ENCODE measurements at regions not wholly inside any gene's neighbourhood (a gene's known extent, or its start where the extent isn't known, plus 50 kb on each side); places are given as distances from the start of the nearest gene placed in this dataset.
"Not testable (repeated sequence)": the region's sequence is repeated elsewhere in the genome, so short reads cannot be mapped to it uniquely, and the experiment has no call there.

DNA sequence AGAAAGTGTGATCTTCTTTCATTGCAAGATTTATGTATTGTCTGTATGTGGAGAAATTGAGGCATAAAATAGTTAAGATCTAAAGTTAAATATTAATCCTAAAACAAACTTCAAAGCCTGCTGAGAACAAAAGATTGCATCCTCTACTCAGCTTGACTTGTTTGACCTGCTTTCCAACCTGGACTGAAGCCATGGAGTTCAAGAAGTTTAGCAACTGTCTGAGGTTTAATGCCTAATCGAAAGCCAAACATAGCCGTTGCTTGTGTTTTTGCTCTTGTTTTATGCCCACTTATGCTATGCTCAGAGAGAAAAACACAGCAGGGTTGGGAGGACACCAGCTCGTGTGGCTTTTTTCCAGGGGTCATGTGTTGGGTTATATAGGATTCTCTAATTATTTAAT is 135.6 kb downstream of the NUFIP1 start:
- no peak for DNase-seq (ENCODE audit: insufficient read length, low spot score)
- no peak for FAIRE-seq

DNA sequence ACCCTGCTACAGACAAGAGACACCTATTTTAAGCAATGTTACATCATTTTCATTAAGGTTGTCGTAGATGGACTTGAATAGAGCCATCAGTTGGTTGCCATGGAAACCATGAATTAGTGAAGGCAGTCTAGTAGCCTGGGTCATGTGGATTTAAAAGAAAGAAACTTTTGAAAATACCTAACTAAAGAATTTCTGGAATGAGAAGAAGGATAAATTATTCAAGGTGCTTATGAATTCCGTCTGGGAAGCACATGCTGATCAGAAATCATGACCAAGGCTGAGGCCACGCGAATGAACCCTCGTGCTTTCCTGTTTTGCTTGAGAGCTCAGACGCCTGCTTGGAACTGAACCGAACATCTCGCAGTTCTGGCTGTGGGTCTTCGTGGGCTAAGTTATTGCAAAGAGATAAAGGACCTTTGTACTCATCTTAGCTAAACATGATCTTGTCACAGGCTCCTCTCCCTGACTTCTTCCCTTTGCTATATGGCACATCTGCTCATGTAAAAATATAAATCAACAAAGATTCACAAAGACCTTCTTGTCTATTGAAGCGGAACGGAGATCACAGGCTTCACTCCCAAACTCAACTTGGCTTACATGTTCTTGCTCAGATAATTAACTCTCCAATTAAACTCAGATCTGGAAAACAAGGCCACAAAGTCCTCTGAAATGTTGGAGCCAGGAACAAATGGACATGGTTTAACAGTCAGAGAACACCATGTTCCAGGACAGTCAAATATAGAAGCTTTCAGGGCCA is 140.2 kb downstream of the NUFIP1 start:
- FAIRE-seq (no peak), DNase-seq (ENCODE audit: insufficient read length, low spot score) (no peak)

DNA sequence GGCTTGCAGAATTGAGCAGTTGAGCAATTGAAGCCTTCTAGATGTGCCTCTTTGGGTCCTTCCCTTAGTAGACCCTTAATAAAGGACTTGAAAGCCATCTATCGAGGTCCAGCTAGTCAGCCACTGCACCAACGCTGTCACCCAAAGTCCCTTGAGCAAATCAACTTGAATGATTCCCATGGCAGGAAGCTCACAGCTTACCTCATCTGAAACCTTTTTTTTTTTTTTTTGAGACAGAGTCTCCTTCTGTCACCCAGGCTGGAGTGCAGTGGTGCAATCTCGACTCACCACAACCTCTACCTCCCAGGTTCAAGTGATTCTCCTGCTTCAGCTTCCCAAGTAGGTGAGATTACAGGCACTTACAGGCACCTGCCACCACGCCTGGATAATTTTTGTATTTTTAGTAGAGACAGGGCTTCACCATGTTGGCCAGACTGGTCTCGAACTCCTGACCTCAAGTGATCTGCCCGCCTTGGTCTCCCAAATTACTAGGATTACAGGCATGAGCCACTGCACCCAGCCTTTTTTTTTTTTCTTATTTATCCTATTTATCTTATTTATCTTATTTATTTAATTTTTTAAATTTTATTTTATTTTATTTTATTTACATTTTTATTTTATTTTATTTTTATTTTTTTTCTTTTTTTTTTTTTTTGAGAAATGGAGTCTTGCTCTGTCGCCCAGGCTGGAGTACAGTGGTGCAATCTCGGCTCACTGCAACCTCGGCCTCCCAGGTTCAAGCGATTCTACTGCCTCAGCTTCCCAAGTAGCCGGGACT is 143.8 kb downstream of the NUFIP1 start:
- DNase-seq (ENCODE audit: insufficient read length, low spot score); FAIRE-seq: not testable (repeated sequence)

DNA sequence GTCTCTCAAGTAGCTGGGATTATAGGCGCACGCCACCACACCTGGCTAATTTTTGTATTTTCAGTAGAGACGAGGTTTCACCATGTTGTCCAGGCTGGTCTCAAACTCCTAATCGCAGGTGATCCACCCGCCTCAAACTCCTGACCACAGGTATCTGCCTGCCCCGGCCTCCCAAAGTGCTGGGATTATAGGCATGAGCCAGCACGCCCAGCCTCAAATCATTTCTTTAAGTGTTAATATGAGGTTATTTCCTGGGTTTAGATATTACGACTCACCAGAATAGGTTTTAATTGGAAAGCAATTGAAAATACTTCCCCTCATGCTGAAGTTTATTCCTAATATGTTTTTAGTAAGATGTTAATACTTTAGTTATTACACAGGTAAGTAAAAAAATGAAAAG is 144.5 kb downstream of the NUFIP1 start:
- DNase-seq (ENCODE audit: insufficient read length, low spot score) (no peak), FAIRE-seq (no peak)

DNA sequence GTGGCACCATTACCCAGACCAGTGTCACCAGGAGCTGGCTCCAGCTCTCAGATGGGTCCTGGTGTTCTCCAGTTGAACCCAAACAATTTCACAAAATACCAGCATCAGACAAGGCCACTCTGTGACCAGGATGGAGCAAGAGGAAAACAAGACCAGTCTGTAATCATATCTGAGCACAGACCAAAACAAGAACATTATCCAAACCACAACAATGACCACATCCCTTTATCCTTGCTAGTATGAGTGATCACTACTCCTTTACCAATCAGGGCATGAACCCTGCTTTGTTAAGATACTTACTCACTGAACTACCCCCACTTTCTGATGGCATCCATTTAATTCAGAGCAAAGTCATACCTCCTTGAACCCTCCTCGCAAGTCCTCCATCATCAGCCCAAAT is 145.9 kb downstream of the NUFIP1 start:
- DNase-seq (ENCODE audit: insufficient read length, low spot score) (no peak), FAIRE-seq (no peak)

DNA sequence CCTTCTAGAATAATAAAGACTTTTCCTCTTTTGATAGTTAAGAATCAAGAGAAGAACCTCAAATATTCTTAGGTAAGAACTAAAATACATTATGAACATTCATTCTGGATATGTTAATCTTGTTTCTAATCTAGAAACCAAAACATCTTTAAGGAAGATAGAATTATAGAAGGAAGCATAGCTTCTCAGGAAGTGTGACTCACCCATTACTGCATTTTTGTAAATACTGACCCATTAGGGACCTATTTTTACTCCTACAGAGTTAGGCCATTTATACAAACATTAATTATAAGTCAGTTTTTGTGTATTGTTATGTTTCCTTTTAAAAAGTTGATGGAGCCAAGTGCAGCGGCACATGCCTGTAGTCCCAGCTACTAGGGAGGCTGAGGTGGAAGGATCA is 147.1 kb downstream of the NUFIP1 start:
- DNase-seq (ENCODE audit: insufficient read length, low spot score) = no peak
- FAIRE-seq = no peak

DNA sequence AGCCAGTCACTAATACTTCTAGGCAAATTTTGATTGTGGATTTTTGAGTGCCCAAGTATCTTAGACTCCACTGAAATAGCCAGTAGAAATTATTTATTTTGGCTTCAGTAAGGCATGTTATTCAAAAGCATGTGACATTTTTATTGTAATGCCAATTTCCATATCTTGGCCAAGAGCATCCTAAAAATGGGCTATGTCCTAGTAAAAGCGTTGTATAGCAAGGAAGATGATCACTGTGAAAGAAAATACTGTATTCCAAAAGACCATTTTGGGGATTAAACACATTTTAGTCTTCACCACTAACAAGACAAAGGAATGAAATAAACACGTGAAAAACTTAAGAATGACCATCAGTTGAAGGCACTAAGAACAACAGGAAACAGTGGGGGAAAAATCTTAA is 149.1 kb downstream of the NUFIP1 start:
- DNase-seq (ENCODE audit: insufficient read length, low spot score) (no peak), FAIRE-seq (no peak)

DNA sequence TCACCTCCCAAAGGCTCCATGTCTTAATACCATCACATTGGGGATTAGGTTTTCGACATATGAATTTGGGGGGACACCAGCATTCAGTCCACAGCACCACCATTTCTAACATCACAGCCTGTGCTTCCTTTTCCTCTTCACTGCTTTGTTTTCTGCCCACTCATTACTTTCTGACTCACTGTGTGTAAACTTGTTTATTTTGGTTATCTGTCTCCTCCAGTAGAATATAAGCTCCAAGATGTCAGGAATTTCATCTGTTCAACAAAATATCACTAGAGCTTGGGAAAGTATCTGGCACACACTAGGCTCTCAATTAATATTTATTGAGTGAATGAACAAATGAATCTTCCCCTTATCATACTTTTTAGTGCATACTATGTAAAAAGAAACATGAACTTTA is 152.0 kb downstream of the NUFIP1 start:
- DNase-seq (ENCODE audit: insufficient read length, low spot score) = no peak
- no peak for FAIRE-seq

DNA sequence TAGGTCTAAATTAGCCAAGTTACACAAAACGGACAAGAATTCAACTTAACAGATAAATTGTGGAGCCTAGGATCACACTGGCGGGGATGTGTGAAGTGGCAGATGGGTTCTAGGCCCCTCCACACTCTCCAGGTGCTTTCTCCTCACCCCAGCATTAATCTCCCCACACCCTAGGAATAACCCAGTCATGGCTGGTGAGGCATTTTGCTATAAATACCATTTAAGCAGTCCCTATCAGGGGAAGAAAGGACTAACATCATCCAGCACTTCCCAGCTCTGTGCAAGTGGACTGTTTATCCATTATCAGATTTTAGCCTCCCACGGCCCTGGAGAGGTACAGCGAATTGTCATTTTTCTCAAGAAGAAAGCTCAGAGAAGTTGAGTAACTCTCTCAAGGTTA is 154.9 kb downstream of the NUFIP1 start:
- no peak for FAIRE-seq
- DNase-seq (ENCODE audit: insufficient read length, low spot score) = no peak

DNA sequence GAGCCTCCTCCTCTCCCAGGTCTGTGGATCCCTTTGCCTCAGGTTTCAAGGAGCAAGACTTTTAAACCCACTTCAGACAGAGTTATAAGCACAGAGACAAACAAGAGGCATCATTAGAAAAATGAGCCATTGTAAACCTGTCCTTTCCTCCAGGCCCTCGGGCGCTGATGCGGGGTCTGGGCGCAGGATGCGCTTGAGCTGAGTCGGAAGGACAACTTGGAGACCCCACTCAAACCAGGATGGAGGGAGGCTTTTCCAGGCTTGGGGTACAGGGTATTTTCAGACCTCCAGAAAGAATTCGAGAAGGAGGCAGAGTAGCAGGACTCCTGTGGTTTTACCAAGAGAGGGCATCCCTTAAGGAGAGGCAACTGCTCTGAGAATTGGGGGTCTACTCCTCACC is 155.6 kb downstream of the NUFIP1 start:
- FAIRE-seq = no peak
- DNase-seq (ENCODE audit: insufficient read length, low spot score) = no peak

DNA sequence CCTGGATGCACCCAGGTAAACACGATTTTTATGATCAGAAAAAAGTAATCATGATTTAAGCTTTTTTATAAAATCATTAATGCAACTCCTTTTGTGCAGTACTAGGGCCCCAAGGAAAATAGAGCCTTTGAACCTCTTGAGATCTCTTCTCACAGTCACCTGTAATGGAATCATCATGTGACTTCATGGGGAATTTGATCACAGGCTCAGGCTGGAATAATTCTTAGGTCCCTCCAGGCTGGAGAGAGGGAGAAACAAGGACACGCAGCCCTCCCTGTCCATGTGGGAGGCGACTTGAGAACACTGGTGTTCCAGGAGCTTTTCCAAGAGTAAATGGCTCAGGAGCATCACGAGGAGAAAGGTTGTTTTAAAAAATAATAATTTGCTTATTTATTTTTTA is 156.1 kb downstream of the NUFIP1 start:
- DNase-seq (ENCODE audit: insufficient read length, low spot score) (no peak), FAIRE-seq (no peak)

DNA sequence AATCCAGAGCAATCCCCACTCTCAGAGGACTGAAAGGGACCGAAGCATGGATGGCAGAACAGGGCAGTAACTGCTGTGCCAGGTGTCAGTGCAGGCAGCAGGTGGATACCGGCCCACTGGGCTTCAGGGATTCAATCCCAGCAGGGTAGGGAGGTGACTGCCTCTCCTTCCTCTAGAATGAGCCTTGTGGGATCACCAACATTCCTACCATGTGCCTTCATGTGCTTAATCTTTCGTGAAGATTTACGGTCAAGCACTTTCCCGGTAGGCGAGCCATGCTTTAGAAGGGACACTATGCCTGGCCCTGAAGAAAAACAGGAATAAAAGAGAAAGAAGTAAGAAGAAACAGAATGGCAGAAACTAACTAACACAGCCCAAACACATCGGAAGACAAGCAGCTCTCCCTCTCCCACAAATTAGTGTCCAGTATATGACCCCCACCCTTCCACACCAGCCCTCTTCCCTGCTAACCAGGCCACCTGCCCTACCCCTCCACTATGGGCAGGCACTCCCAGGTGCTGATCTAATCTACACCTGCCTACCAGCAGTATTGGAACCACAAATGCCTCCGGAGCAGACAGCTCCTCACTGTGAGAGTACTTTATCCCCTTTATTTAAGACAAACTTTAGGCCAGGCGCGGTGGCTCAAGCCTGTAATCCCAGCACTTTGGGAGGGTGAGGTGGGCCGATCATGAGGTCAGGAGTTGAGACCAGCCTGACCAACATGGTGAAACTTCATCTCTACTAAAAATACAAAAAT is 162.5 kb downstream of the NUFIP1 start:
- DNase-seq (ENCODE audit: insufficient read length, low spot score) (no peak), FAIRE-seq (no peak)

DNA sequence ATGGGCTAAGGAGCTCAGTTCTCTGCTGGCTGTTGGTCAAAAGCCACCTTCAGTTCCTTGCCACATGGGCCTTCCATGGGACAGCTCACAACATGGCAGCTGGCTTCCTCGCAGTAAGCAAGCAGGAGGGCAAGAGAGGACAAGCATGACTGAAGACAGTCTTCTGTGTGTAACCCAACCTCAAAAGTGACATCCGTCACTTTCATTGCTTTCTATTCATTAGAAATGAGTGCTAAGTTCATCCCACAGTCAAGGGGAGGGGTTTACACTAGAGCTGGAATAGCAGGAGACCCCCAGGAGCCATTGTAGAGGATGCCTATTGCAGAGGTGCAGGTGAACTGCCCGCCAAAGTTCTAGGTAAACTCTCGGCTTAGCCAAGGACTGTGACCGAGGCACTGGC is 163.3 kb downstream of the NUFIP1 start:
- DNase-seq (ENCODE audit: insufficient read length, low spot score) (no peak), FAIRE-seq (no peak)

DNA sequence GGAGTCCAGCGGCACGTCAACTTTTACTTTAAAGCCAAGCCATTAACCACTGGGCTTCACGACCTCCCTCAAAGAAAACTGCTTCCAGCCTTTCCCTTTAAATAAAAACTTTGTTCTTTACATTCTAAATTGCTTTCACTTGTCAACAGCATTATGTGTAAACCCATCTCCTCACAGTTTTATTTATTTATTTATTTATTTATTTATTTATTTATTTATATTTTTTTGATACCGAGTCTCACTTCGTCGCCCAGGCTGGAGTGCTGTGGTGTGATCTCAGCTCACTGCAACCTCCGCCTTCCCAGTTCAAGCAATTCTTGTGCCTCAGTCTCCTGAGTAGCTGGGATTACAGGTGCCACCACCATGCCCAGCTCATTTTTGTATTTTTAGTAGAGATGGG is 165.7 kb downstream of the NUFIP1 start:
- DNase-seq (ENCODE audit: insufficient read length, low spot score); FAIRE-seq: not testable (repeated sequence)

DNA sequence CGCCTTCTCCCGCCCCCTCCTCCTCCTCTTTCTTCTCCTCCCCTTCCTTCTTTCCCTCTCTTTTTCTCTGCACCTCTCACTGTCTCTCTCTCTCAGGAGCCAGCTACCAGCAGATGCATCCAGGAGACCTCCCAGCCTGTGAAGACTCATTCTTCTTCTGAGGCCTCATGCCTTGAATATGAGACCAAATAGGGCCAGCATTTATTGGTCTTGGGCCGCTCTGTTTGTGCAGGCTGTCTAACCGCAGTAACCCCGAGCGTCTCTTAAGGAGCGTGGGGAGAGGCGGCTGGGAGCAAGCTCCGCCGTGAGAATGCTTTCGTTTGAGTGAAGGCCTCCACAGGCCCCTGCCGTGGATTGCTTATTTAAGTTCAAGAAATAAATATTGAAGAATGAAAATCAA is 167.0 kb downstream of the NUFIP1 start:
- no peak for DNase-seq (ENCODE audit: insufficient read length, low spot score)
- no peak for FAIRE-seq

DNA sequence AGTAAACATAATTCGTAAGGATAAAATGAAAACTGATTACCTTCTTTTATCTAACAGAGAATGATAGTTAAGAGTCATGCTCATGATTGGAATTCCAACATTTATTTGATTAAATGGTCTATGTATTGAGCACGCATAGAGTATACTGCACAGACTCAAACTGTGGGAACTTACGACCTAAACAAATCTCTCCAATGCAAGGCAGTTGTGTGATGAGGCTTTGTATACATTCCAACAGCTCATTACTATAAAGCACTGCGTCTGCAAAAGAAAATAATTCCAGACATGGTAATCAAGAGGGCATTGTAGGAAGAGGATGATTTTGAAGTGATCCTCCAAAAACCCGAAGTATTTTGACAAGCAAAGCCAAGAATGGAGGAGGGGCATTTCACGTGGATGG is 169.5 kb downstream of the NUFIP1 start:
- FAIRE-seq (no peak), DNase-seq (ENCODE audit: insufficient read length, low spot score) (no peak)

DNA sequence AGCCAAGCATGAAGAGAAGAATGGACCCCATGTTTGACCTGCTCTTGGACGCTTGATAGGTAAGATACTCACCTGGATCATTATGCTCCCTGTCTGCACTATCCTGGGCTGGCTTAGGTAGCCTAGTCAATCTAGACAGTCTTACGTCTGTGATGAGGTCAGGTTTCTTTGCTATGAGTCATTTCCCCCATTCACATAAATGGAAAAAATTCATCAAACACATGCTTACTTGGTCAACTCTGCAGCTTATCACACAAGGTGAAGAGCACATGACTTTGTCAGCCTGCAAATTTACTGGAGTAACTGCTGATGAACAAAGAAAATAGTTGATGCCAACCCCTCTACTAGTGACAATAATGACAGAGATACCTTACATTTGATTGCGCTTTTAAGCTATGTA is 170.0 kb downstream of the NUFIP1 start:
- no peak for FAIRE-seq
- no peak for DNase-seq (ENCODE audit: insufficient read length, low spot score)

DNA sequence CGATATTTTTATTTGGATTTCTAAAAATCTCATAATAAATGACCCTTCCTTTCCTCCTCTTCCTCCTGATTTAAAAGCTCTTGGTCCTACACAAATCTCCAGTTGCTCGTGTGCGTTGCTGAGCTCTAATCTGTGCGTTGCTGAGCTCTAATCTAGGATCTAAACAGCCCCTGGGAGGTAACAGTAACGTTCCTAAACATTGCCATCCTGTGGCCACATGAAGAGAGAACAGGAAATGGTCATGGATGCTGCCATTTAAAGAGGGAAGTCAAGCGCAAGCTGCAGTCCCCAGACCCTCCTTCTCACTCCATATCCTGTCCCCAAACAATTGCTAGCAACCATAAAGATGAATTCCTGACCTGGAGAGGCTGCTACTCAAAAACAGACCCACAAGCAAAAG is 170.8 kb downstream of the NUFIP1 start:
- no peak for DNase-seq (ENCODE audit: insufficient read length, low spot score)
- no peak for FAIRE-seq

DNA sequence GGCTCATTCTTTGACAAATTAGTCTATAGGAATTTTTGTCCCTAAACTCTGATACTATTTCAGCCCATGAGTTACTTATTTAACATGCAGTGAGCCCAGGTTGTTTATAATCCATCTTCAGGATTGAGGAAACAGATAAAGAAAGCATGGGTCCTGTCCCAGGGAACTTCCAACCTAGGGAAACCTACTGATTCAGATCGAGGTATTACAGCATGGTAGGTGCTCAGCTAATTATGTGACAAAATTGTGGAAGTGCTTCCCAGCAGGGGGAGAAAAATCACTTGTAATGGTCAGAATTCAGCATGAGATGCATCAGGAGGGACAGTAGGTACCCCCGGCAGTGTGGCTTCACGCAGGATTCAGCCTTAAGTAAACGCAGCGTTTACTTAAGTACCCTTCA is 171.3 kb downstream of the NUFIP1 start:
- FAIRE-seq (no peak), DNase-seq (ENCODE audit: insufficient read length, low spot score) (no peak)

DNA sequence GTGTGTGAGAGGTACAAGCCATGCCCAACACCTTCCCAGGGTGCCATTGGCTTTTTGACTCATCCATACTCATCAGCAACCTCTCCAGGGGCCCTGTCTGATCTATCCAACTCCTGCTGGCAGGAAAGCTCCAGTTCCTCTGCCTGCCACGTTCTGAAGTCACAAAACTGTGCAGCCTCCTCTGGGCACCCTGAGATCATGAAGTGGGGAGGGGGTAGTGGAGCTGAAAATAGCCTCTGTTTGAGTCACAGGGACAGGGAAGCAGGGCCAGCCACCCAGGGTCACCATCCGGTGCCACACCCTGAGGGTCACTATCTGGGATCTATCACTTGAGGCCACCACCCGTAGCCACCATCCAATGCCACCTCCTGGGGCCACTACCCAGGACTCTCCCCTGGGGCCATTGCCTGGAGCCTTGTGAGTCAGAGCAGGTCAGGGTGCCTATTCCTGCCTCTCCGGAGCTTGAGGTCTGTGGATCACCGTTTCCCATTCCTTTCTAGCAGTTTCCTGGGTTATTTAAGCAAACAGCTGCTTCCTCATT is 172.1 kb downstream of the NUFIP1 start:
- no peak for FAIRE-seq
- DNase-seq (ENCODE audit: insufficient read length, low spot score) = no peak

DNA sequence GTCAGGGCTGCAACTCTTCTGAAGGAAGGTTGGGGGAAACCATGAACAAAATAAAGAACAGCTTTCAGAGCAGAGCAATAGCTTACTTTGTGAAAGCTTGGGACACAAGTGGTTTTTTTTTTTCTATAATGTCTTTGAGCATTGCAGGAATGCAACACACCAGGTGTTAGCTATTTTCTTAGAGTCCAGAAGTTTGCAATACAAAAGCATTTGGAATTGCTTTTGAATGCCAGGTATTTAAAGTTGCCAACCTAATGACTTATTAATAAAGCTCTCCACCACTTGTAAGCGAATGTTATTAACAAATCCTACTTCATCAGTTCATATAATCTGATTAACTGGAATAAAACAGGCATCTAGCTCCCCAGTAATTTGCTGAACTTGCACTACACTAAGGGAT is 172.6 kb downstream of the NUFIP1 start:
- no peak for FAIRE-seq
- no peak for DNase-seq (ENCODE audit: insufficient read length, low spot score)

Data from GM19239 (cell line).